ENCODE measurements at regions not wholly inside any gene's neighbourhood (a gene's known extent, or its start where the extent isn't known, plus 50 kb on each side); places are given as distances from the start of the nearest gene placed in this dataset.

- TF ChIP-seq TSHZ1 (tag by site-specific recombination; IDR thresholded peaks at IDR 0.05; ENCODE audit: borderline replicate concordance): no peak
- TF ChIP-seq, protein P1, sequence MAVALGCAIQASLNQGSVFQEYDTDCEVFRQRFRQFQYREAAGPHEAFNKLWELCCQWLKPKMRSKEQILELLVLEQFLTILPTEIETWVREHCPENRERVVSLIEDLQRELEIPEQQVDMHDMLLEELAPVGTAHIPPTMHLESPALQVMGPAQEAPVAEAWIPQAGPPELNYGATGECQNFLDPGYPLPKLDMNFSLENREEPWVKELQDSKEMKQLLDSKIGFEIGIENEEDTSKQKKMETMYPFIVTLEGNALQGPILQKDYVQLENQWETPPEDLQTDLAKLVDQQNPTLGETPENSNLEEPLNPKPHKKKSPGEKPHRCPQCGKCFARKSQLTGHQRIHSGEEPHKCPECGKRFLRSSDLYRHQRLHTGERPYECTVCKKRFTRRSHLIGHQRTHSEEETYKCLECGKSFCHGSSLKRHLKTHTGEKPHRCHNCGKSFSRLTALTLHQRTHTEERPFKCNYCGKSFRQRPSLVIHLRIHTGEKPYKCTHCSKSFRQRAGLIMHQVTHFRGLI (tag by site-specific recombination; IDR thresholded peaks at IDR 0.05): no peak
- no peak for TF ChIP-seq KLF17 (tag by site-specific recombination; IDR thresholded peaks at IDR 0.05)
- TF ChIP-seq ZNF791 (tag by site-specific recombination; IDR thresholded peaks at IDR 0.05): no peak
These were observed 131.5 kb downstream of the OAT start (continued) for GRCh38 chr10:124287071-124287685.

- Histone ChIP-seq H3K4me1 (ENCODE audit: control insufficient read depth, insufficient read depth, low read length) (no peaks in the 10 kb centered on the region), H3K9me3 (ENCODE audit: control insufficient read depth, insufficient read depth, low read depth, low read length) (no peaks in the 10 kb centered on the region), H3K36me3 (ENCODE audit: control insufficient read depth in 2 of 2, insufficient read depth in 1 of 2, low read length in 2 of 2) (no peaks in the 10 kb centered on the region), H3K27ac (ENCODE audit: extremely low read depth, low read depth, low read length) (no peak overlapping the region), H3K4me3 (ENCODE audit: low read depth, low read length) (no peak overlapping the region)
- ChIA-PET CTCF (no interaction called here), POLR2A (no interaction called here)
- TF ChIP-seq HOXA7 (CRISPR knock-in tag; IDR thresholded peaks at IDR 0.05; ENCODE audit: borderline replicate concordance) (no peak), ZNF23 (tag by site-specific recombination; IDR thresholded peaks at IDR 0.05; ENCODE audit: borderline replicate concordance) (no peak), ZNF623 (tag by site-specific recombination; IDR thresholded peaks at IDR 0.05) (no peak), ZNF433 (tag by site-specific recombination; IDR thresholded peaks at IDR 0.05; ENCODE audit: low read depth) (no peak), ZNF211 (tag by site-specific recombination; IDR thresholded peaks at IDR 0.05; ENCODE audit: low read depth) (no peak), ZNF362 (tag by site-specific recombination; IDR thresholded peaks at IDR 0.05) (no peak), ZNF843 (tag by site-specific recombination; IDR thresholded peaks at IDR 0.05) (no peak), GFI1B (tag by site-specific recombination; IDR thresholded peaks at IDR 0.05) (no peak), ZNF146 (tag by site-specific recombination; IDR thresholded peaks at IDR 0.05) (no peak), BCL6B (tag by site-specific recombination; IDR thresholded peaks at IDR 0.05) (no peak), ZBTB8A (tag by site-specific recombination; IDR thresholded peaks at IDR 0.05) (no peak), ZNF292 (tag by site-specific recombination; IDR thresholded peaks at IDR 0.05; ENCODE audit: borderline replicate concordance, low read depth) (no peak), KLF9 (tag by site-specific recombination; IDR thresholded peaks at IDR 0.05; ENCODE audit: low read depth) (no peak), ZNF549 (tag by site-specific recombination; IDR thresholded peaks at IDR 0.05) (no peak), ZNF664 (tag by site-specific recombination; IDR thresholded peaks at IDR 0.05) (no peak), YY1 (tag by site-specific recombination; IDR thresholded peaks at IDR 0.05) (no peak), ZNF580 (tag by site-specific recombination; IDR thresholded peaks at IDR 0.05) (no peak)
- TF ChIP-seq, protein P1 (tag by site-specific recombination; IDR thresholded peaks at IDR 0.05): no peak
- TF ChIP-seq, protein P2, sequence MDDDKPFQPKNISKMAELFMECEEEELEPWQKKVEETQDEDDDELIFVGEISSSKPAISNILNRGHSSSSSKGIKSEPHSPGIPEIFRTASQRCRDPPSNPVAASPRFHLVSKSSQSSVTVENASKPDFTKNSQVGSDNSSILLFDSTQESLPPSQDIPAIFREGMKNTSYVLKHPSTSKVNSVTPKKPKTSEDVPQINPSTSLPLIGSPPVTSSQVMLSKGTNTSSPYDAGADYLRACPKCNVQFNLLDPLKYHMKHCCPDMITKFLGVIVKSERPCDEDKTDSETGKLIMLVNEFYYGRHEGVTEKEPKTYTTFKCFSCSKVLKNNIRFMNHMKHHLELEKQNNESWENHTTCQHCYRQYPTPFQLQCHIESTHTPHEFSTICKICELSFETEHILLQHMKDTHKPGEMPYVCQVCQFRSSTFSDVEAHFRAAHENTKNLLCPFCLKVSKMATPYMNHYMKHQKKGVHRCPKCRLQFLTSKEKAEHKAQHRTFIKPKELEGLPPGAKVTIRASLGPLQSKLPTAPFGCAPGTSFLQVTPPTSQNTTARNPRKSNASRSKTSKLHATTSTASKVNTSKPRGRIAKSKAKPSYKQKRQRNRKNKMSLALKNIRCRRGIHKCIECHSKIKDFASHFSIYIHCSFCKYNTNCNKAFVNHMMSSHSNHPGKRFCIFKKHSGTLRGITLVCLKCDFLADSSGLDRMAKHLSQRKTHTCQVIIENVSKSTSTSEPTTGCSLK (tag by site-specific recombination; IDR thresholded peaks at IDR 0.05): no peak
These were observed 132.1 kb downstream of the OAT start for GRCh38 chr10:124286621-124287020.

All from HEK293 (cell line).